HepG2 (cell line): ENCODE measurements at regions not wholly inside any gene's neighbourhood (a gene's known extent, or its start where the extent isn't known, plus 50 kb on each side); places are given as distances from the start of the nearest gene placed in this dataset.

Experiments used
- ATAC-seq: fragments of 200-7000 bp; cut with Tn5 transposase; 3 replicates; pipeline ENCODE4 v1.9.1; 2020; ENCODE audit warnings: mild to moderate bottlenecking, moderate library complexity
- BruUV-seq: library from RNA; stranded (reverse); fragments of 400-500 nt; replicated peaks from 2 replicates; lab custom pipeline; 2021; lab: Mats Ljungman, UMichigan
- CTCF ChIA-PET: fragments of 300-600 bp; formaldehyde crosslinking; extraction: SDS; loops from one replicate; lab custom pipeline; 2021; ENCODE audit warnings: low total read pairs, inconsistent platforms, low intra/inter-chr PET ratio; lab: Yijun Ruan, JAX
- POLR2A ChIA-PET: fragments of 350-600 bp; sonication (Branson Sonifier 250); formaldehyde crosslinking; loops from one replicate; lab custom pipeline; 2020; ENCODE audit warnings: antibody characterized with exemption, inconsistent platforms; lab: Yijun Ruan, JAX
- DNase-seq: peaks from one replicate; pipeline ENCODE4 v3.0.0-alpha.2; 2015; ENCODE audit warnings: low spot score
- FAIRE-seq: peaks from 3 replicates; lab custom pipeline; 2011; peaks lifted over from hg19 to GRCh38; lab: Jason Lieb, UNC
- H2AFZ ChIP-seq: one replicate; pipeline ENCODE4 v1.6.1; 2011; ENCODE audit warnings: low read length, inconsistent platforms
- H3K27ac ChIP-seq: fragments of 300-600 bp; 3 replicates; pipeline ENCODE4 v1.8.0; 2011; ENCODE audit warnings: mixed run types, mild to moderate bottlenecking, mixed read lengths, low read length, inconsistent platforms; ENCODE audit not compliant: insufficient read depth; ENCODE audit errors: extremely low read length
- H3K27me3 ChIP-seq, 2 experiments: fragments of 200-600 bp in 1 of 2; 2 replicates in 1 of 2; 3 replicates in 1 of 2; pipeline versions ENCODE4 v1.6.0 to v1.8.0; 2011; ENCODE audit warnings: low read length in 2 of 2, mild to moderate bottlenecking in 2 of 2, moderate library complexity in 2 of 2, inconsistent platforms in 1 of 2; ENCODE audit not compliant: insufficient read depth in 2 of 2, control insufficient read depth in 1 of 2
- H3K36me3 ChIP-seq, 2 experiments: fragments of 200-600 bp in 1 of 2; replicated peaks in 1 of 2; 2 replicates in 1 of 2; 3 replicates in 1 of 2; pipeline versions ENCODE4 v1.5.1 to v1.8.0; 2011; ENCODE audit warnings: low read length in 2 of 2, inconsistent platforms in 1 of 2; ENCODE audit not compliant: insufficient read depth in 2 of 2, control insufficient read depth in 1 of 2
- H3K4me1 ChIP-seq: 2 replicates; pipeline ENCODE4 v1.5.1; 2012; ENCODE audit warnings: low read length, inconsistent platforms; ENCODE audit not compliant: insufficient read depth
- H3K4me2 ChIP-seq: 2 replicates; pipeline ENCODE4 v1.6.0; 2011; ENCODE audit warnings: low read depth, low read length, inconsistent platforms
- H3K4me3 ChIP-seq, 3 experiments: fragments of 200-600 bp in 1 of 3; sonication (generic), shearing (Covaris generic) in 1 of 3; replicated peaks in 1 of 3; 2 replicates each; pipeline ENCODE4 v1.5.1; 2011 to 2016; ENCODE audit warnings: low read length in 3 of 3, inconsistent platforms in 2 of 3, low read depth in 2 of 3, mild to moderate bottlenecking in 2 of 3, control low read depth in 1 of 3, mixed read lengths in 1 of 3; ENCODE audit not compliant: insufficient read depth in 1 of 3
- H3K79me2 ChIP-seq: one replicate; pipeline ENCODE4 v1.6.1; 2011; ENCODE audit warnings: low read length, inconsistent platforms; ENCODE audit not compliant: insufficient read depth
- H3K9ac ChIP-seq: 2 replicates; pipeline ENCODE4 v1.6.0; 2011; ENCODE audit warnings: mild to moderate bottlenecking, low read depth, low read length, inconsistent platforms; ENCODE audit not compliant: insufficient read depth
- H3K9me3 ChIP-seq: 2 replicates; pipeline ENCODE4 v1.5.1; 2012; ENCODE audit warnings: mild to moderate bottlenecking, low read length
- H4K20me1 ChIP-seq: 2 replicates; pipeline ENCODE4 v1.6.0; 2011; ENCODE audit warnings: inconsistent platforms, mild to moderate bottlenecking, low read length, moderate library complexity; ENCODE audit not compliant: insufficient read depth
- MAZ ChIP-seq, 2 experiments: sonication (generic) in 1 of 2; formaldehyde crosslinking in 1 of 2; IDR thresholded peaks; 2 replicates each; pipeline versions ENCODE4 v1.5.0 to v1.6.1; 2012 to 2020; ENCODE audit warnings: low read depth in 2 of 2, mild to moderate bottlenecking in 2 of 2, borderline replicate concordance in 1 of 2, improper control_type of control experiment in 1 of 2, low read length in 1 of 2, missing genetic modification reagents in 1 of 2, moderate library complexity in 1 of 2
- NPAS2 ChIP-seq: sonication (generic); formaldehyde crosslinking; IDR thresholded peaks from 2 replicates; pipeline ENCODE4 v1.8.0; 2022; ENCODE audit warnings: mild to moderate bottlenecking, missing genetic modification reagents, borderline replicate concordance
- RNF2 ChIP-seq: fragments of 450-650 bp; conservative IDR thresholded peaks from 2 replicates; pipeline ENCODE4 v1.6.1; 2016; ENCODE audit warnings: low read depth
- ZFP36 ChIP-seq: fragments of 150-350 bp; IDR thresholded peaks from 2 replicates; pipeline ENCODE4 v1.6.1; 2018; ENCODE audit warnings: borderline replicate concordance, low read length, low read depth; ENCODE audit not compliant: partially characterized antibody
- ZNF263 ChIP-seq: sonication (generic); formaldehyde crosslinking; IDR thresholded peaks from 2 replicates; pipeline ENCODE4 v1.4.0; 2020; ENCODE audit warnings: missing genetic modification reagents
- ZNF780A ChIP-seq: sonication (generic); formaldehyde crosslinking; IDR thresholded peaks from 2 replicates; pipeline ENCODE4 v1.8.0; 2022; ENCODE audit warnings: mild to moderate bottlenecking, missing genetic modification reagents, moderate library complexity
- WGBS: methylation state at CpG from one replicate; pipeline ENCODE4 v1.1.6; 2017; ENCODE audit warnings: low lambda C conversion rate; 5-methylcytosine and 5-hydroxymethylcytosine counted together
- in situ Hi-C: cut with HindIII; loops from 2 replicates; pipeline ENCODE4 v1.10.0; 2017; ENCODE audit warnings: low pct_unique_long_range_greater_than_20kb; ENCODE audit not compliant: extremely low pct_ligation_motif_present
- intact Hi-C: fragments of 100-400 bp; cut with micrococcal nuclease; formaldehyde crosslinking; loops from one replicate; pipeline ENCODE4 v1.10.0; 2022; ENCODE audit not compliant: unreplicated experiment
- TF ChIP-seq, protein P1 (sequence below): sonication (generic); formaldehyde crosslinking; IDR thresholded peaks from 2 replicates; pipeline ENCODE4 v1.8.0; 2022; ENCODE audit warnings: missing genetic modification reagents, mild to moderate bottlenecking, inconsistent platforms, borderline replicate concordance
- TF ChIP-seq, protein P2 (sequence below): sonication (generic); formaldehyde crosslinking; IDR thresholded peaks from 2 replicates; pipeline ENCODE4 v1.5.0; 2020; ENCODE audit warnings: mild to moderate bottlenecking, low read depth, missing genetic modification reagents, borderline replicate concordance
- TF ChIP-seq, protein P3 (sequence below): sonication (generic); formaldehyde crosslinking; IDR thresholded peaks from 2 replicates; pipeline ENCODE4 v1.4.0; 2020; ENCODE audit warnings: missing genetic modification reagents, borderline replicate concordance

DNA sequence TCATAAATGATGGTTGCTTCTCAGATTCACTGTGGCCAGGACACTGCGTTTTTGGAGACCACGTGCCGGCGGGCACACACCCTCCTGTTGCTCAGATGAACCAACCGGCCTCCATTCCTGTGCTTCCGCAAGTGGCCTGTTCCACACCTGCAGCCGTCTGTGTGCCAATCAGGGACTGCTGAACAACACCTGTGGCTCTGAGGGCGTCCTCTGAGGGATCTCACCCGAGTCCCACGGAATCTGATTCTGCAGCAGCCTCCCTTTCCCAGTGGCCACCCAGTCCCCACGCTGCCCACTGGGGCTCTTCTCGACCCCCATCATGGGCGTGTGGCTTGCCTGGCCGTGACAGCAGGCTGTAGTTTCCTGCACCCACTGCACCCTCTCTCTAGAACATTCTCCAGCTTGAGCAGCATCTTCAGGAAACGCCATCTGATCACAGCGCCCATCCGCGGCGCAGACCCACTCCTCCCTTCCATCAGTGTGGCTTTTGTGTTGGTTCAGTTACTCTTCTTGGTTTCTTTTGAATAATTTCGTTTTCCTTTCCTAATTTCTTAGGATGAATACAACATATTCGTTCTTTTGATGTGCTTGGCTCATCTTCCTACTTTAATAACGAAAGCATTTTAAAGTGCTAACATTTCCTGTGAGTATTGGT, 65.1 kb upstream of the SLC22A11 start:
- whole genome bisulfite sequencing: 21% methylated on average over 19 of the region's 22 CpGs

DNA sequence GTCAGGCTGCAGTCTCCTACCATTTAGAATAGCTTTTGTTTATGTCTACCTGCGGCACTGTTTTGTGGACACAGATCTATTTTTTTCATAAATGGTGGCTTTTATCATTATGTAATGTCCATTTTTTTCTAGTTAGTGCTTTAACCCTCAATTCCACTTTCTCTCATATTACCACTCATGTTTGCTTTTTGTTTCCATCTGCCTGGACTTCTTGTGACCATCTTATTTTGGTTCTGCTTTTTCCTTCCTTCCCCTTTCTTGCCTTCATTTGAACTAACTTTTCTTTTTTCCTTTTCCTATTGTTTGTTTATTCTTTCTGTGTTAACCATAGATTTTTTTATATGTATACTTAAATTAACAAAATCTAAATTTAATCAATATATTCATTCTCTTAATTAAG, 63.2 kb upstream of the SLC22A11 start:
- no peaks in the 10 kb centered on the region for H3K79me2 ChIP-seq
- ATAC-seq: no peak

More for the DNA sequence above, 65.1 kb upstream of the SLC22A11 start:
- in situ Hi-C loops: no loop called here
- TF ChIP-seq ZFP36: peak; percentile 53
- no peak for TF ChIP-seq ZNF263 (CRISPR knock-in tag)
- TF ChIP-seq, protein P1, sequence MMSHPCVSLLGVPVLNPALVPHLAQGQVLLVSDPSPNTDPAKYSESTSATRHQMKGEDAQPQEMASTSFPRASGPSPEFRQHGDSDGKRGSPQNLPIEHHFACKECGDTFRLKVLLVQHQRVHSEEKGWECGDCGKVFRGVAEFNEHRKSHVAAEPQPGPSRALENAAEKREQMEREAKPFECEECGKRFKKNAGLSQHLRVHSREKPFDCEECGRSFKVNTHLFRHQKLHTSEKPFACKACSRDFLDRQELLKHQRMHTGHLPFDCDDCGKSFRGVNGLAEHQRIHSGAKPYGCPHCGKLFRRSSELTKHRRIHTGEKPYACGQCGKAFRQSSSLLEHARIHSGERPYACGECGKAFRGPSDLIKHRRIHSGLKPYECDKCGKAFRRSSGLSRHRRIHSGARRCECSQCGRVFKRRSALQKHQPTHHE (CRISPR knock-in tag): no peak
- peak; percentile 90 for TF ChIP-seq RNF2
- BruUV-seq: no TSS peak
- no peak for FAIRE-seq
- no peak for DNase-seq
- no peaks in the 10 kb centered on the region for H3K36me3 ChIP-seq
- H3K27ac ChIP-seq: no peak overlapping the region
- CTCF ChIA-PET: interaction anchor here (0.8 to 2.5 kb wide), 2 partner anchors 159 to 162 kb away, joined by 6 to 20 read pairs; no protein-coding TSS in a partner anchor
- 0 out of 2 replicates have a peak, but pooled peaks cover 3% of the 10 kb centered on the region for H4K20me1 ChIP-seq
- H3K4me1 ChIP-seq: no peaks in the 10 kb centered on the region
- no peak overlapping the region for H2AFZ ChIP-seq
- H3K9me3 ChIP-seq: no peaks in the 10 kb centered on the region
- no peak overlapping the region for H3K9ac ChIP-seq
- intact Hi-C loops: no loop called here
- H3K4me2 ChIP-seq: no peak overlapping the region
- POLR2A ChIA-PET: no interaction called here
- no peak; the same call in 2 of the 3 replicates for ATAC-seq
- H3K4me3 ChIP-seq: no peak overlapping the region
- H3K27me3 ChIP-seq: peaks cover 4 to 50% of the 10 kb centered on the region in 2 experiments
- H3K79me2 ChIP-seq: no peaks in the 10 kb centered on the region

More for the DNA sequence above, 63.2 kb upstream of the SLC22A11 start:
- ChIA-PET CTCF (no interaction called here), POLR2A (no interaction called here)
- Histone ChIP-seq H3K4me1 (no peaks in the 10 kb centered on the region), H3K36me3 (no peaks in the 10 kb centered on the region), H3K4me2 (no peak overlapping the region)
- DNase-seq: no peak
- no peak for FAIRE-seq
- intact Hi-C loops: no loop called here
- 7% methylated on average over 1 of the region's 1 CpG for WGBS
- in situ Hi-C loops: no loop called here
- no TSS peak for BruUV-seq
- TF ChIP-seq ZNF780A (no peak), MAZ (IDR thresholded peaks at IDR 0.05; ENCODE audit: borderline replicate concordance, low read depth, low read length) (no peak), MAZ (CRISPR knock-in tag; IDR thresholded peaks at IDR 0.05; ENCODE audit: low read depth) (no peak), NPAS2 (CRISPR knock-in tag) (no peak)
- TF ChIP-seq, protein P2, sequence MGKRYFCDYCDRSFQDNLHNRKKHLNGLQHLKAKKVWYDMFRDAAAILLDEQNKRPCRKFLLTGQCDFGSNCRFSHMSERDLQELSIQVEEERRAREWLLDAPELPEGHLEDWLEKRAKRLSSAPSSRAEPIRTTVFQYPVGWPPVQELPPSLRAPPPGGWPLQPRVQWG: no peak
- TF ChIP-seq, protein P3, sequence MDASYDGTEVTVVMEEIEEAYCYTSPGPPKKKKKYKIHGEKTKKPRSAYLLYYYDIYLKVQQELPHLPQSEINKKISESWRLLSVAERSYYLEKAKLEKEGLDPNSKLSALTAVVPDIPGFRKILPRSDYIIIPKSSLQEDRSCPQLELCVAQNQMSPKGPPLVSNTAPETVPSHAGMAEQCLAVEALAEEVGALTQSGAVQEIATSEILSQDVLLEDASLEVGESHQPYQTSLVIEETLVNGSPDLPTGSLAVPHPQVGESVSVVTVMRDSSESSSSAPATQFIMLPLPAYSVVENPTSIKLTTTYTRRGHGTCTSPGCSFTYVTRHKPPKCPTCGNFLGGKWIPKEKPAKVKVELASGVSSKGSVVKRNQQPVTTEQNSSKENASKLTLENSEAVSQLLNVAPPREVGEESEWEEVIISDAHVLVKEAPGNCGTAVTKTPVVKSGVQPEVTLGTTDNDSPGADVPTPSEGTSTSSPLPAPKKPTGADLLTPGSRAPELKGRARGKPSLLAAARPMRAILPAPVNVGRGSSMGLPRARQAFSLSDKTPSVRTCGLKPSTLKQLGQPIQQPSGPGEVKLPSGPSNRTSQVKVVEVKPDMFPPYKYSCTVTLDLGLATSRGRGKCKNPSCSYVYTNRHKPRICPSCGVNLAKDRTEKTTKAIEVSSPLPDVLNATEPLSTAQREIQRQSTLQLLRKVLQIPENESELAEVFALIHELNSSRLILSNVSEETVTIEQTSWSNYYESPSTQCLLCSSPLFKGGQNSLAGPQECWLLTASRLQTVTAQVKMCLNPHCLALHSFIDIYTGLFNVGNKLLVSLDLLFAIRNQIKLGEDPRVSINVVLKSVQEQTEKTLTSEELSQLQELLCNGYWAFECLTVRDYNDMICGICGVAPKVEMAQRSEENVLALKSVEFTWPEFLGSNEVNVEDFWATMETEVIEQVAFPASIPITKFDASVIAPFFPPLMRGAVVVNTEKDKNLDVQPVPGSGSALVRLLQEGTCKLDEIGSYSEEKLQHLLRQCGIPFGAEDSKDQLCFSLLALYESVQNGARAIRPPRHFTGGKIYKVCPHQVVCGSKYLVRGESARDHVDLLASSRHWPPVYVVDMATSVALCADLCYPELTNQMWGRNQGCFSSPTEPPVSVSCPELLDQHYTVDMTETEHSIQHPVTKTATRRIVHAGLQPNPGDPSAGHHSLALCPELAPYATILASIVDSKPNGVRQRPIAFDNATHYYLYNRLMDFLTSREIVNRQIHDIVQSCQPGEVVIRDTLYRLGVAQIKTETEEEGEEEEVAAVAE (CRISPR knock-in tag): no peak
- TF ChIP-seq, all 625 proteins: peak for 0
- Histone ChIP-seq H2AFZ (no peak overlapping the region), H3K27ac (no peak overlapping the region), H4K20me1 (0 out of 2 replicates have a peak, but pooled peaks cover 3% of the 10 kb centered on the region), H3K4me3 (no peak overlapping the region), H3K9me3 (no peaks in the 10 kb centered on the region), H3K27me3 (peaks cover 2 to 32% of the 10 kb centered on the region in 2 experiments), H3K9ac (no peak overlapping the region)
